ENCODE measurements at regions not wholly inside any gene's neighbourhood (a gene's known extent, or its start where the extent isn't known, plus 50 kb on each side); places are given as distances from the start of the nearest gene placed in this dataset.

DNA sequence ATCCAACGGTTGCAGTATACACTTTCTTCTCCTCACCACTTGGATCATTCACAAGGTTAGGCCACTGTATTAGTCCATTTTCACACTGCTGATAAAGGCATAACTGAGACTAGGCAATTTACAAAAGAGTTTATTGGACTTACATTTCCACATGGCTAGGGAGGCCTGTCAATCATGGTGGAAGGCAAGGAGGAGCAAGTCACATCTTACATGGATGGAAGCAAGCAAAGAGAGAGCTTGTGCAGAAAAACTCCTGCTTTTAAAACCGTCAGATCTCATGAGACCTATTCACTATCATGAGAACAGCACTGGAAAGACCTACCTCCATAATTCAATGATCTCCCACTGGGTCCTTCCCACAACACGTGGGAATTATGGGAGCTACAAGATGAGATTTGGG lies 81.8 kb upstream of the DAP start:
- DNase-seq = no peak

- no peak for DNase-seq
These were observed 79.0 kb upstream of the DAP start for GRCh38 chr5:10839916-10840599.

DNA sequence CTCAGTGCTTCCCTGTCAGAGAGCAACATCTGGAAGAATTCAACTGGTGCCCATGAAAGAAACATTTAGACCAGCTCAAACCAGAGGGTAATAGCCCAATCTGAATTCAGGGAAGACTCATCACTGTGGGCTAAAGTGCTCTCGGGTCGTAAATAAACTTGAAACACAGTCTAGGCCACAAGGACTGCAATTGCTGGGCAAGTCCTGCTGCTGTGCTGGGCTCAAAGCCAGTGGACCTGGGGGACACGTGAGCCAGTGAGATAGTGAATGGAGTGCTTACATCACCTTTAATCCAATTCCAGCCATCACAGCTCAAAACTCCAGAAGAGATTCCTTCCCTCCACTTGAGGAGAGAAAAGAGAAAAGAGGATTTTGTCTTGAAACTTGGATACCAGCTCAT lies 78.1 kb upstream of the DAP start:
- no peak for DNase-seq

- no peak for DNase-seq
These were observed 77.0 kb upstream of the DAP start for GRCh38 chr5:10838038-10838437.

GRCh38 chr5:10836986-10837385 lies 76.0 kb upstream of the DAP start:
- no peak for DNase-seq

DNA sequence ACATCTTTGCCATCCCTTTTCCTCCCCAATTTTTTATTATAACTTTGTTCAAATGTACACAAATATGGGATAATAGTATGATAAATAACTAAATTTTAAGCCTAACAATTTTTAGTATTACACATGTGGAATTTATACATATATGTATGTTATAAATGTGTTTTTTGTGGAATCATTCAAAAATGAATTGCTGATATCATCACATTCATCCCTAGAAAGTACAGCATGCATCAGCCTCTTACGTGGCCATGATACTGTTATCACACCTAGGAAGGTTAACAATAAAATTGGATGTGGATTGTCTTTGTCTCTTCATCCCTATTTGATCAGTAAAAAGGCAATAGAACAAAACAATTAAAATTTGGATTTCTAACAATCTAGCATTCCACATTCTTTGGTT lies 73.7 kb upstream of the DAP start:
- no peak for DNase-seq

GRCh38 chr5:10832987-10833386 lies 72.0 kb upstream of the DAP start:
- no peak for DNase-seq

GRCh38 chr5:10832421-10832820 lies 71.4 kb upstream of the DAP start:
- DNase-seq = no peak

- no peak for DNase-seq
These were observed 70.4 kb upstream of the DAP start for GRCh38 chr5:10831419-10831818.

DNA sequence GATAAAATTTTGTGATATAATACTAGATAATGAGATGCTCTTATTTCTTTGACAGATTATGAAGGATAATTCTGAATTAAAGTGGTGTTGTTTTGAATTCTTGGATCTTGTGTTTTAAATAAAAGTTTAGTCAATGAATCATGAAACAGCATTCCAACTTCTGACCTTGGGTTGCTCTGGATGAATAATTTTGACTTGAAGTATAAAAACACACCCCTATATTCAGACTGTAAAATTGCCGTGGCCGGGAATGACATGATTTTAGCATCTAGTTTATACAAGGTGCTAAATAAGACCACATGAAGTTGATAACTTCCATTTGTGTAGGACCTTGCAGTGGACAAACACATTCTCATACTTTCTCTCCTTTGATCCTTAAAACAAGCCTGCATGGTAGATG lies 67.2 kb upstream of the DAP start:
- DNase-seq = no peak

DNA sequence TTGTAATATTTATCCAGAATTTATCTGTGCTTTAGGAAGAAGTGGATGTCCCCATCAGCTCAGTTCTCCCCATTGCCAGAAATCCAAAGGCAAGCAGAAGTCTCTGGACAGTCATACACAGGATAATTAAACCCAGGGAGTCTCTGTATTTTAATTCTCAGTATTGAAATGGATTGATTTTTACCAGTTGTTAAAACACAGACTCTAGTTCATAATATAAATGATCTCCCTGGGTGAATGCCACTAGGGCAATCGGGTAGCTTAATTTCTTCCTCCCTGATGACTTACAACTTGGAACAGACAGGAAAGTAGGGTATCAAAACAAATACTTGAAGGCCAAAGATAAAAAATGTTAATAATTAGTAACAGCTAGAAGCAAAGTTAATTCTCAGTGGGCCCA lies 66.5 kb upstream of the DAP start:
- no peak for DNase-seq

- no peak for DNase-seq
These were observed 65.9 kb upstream of the DAP start for GRCh38 chr5:10826971-10827370.

GRCh38 chr5:10825897-10826644 lies 65.0 kb upstream of the DAP start:
- DNase-seq = no peak

GRCh38 chr5:10812218-10812617 lies 51.2 kb upstream of the DAP start:
- DNase-seq = no peak
